ENCODE measurements at regions not wholly inside any gene's neighbourhood (a gene's known extent, or its start where the extent isn't known, plus 50 kb on each side); places are given as distances from the start of the nearest gene placed in this dataset.
A peak's percentile ranks its signal among the peaks of the same experiment; 100 is the strongest.

GRCh38 chr4:138894709-138895108, 120.9 kb upstream of the NOCT start:
- no peaks in the 10 kb centered on the region for H3K36me3 Mint-ChIP-seq (ENCODE audit: low read depth)
- no peak for DNase-seq (ENCODE audit: low read depth, low spot score)
- TF ChIP-seq CTCF (conservative IDR thresholded peaks at IDR 0.05): no peak
- no peaks in the 10 kb centered on the region for H3K27me3 Mint-ChIP-seq (ENCODE audit: low read depth)
- no peaks in the 10 kb centered on the region for H3K9me3 Mint-ChIP-seq
- H3K27ac Mint-ChIP-seq (ENCODE audit: unreplicated experiment): no peak overlapping the region
- no peak overlapping the region for H3K4me3 Mint-ChIP-seq
- peaks cover 23% of the 10 kb centered on the region for H3K4me1 Mint-ChIP-seq

GRCh38 chr4:138894011-138894410, 121.6 kb upstream of the NOCT start:
- peaks cover 28% of the 10 kb centered on the region for H3K4me1 Mint-ChIP-seq
- H3K4me3 Mint-ChIP-seq: no peak overlapping the region
- H3K9me3 Mint-ChIP-seq: no peaks in the 10 kb centered on the region
- no peaks in the 10 kb centered on the region for H3K27me3 Mint-ChIP-seq (ENCODE audit: low read depth)
- no peak for DNase-seq (ENCODE audit: low read depth, low spot score)
- TF ChIP-seq CTCF (conservative IDR thresholded peaks at IDR 0.05): no peak
- H3K27ac Mint-ChIP-seq (ENCODE audit: unreplicated experiment): no peak overlapping the region
- H3K36me3 Mint-ChIP-seq (ENCODE audit: low read depth): no peaks in the 10 kb centered on the region

- TF ChIP-seq CTCF (conservative IDR thresholded peaks at IDR 0.05): no peak
- Mint-ChIP-seq H3K4me1 (peaks cover 29% of the 10 kb centered on the region), H3K27me3 (ENCODE audit: low read depth) (no peaks in the 10 kb centered on the region), H3K4me3 (no peak overlapping the region), H3K27ac (ENCODE audit: unreplicated experiment) (no peak overlapping the region), H3K9me3 (no peaks in the 10 kb centered on the region), H3K36me3 (ENCODE audit: low read depth) (no peaks in the 10 kb centered on the region)
- DNase-seq (ENCODE audit: low read depth, low spot score): no peak
Measured at GRCh38 chr4:138892483-138893407, 122.8 kb upstream of the NOCT start.

GRCh38 chr4:138891631-138892031, 124.0 kb upstream of the NOCT start:
- Mint-ChIP-seq H3K36me3 (ENCODE audit: low read depth) (no peaks in the 10 kb centered on the region), H3K27me3 (ENCODE audit: low read depth) (no peaks in the 10 kb centered on the region), H3K27ac (ENCODE audit: unreplicated experiment) (peak overlapping the region; percentile 16), H3K4me3 (no peak overlapping the region), H3K9me3 (no peaks in the 10 kb centered on the region), H3K4me1 (peaks cover 29% of the 10 kb centered on the region)
- TF ChIP-seq CTCF (conservative IDR thresholded peaks at IDR 0.05): no peak
- DNase-seq (ENCODE audit: low read depth, low spot score): no peak

- no peaks in the 10 kb centered on the region for H3K27me3 Mint-ChIP-seq (ENCODE audit: low read depth)
- H3K36me3 Mint-ChIP-seq (ENCODE audit: low read depth): no peaks in the 10 kb centered on the region
- H3K27ac Mint-ChIP-seq (ENCODE audit: unreplicated experiment): peak overlapping the region; percentile 16
Measured at GRCh38 chr4:138890891-138891570, 124.5 kb upstream of the NOCT start.

More at GRCh38 chr4:138890891-138891570, 124.5 kb upstream of the NOCT start:
- Mint-ChIP-seq H3K4me1 (peaks cover 29% of the 10 kb centered on the region), H3K4me3 (no peak overlapping the region), H3K9me3 (no peaks in the 10 kb centered on the region)
- TF ChIP-seq CTCF (conservative IDR thresholded peaks at IDR 0.05): no peak
- no peak for DNase-seq (ENCODE audit: low read depth, low spot score)

Data from neural crest cell (in vitro differentiated cells).